ENCODE measurements at regions not wholly inside any gene's neighbourhood (a gene's known extent, or its start where the extent isn't known, plus 50 kb on each side); places are given as distances from the start of the nearest gene placed in this dataset.

DNA sequence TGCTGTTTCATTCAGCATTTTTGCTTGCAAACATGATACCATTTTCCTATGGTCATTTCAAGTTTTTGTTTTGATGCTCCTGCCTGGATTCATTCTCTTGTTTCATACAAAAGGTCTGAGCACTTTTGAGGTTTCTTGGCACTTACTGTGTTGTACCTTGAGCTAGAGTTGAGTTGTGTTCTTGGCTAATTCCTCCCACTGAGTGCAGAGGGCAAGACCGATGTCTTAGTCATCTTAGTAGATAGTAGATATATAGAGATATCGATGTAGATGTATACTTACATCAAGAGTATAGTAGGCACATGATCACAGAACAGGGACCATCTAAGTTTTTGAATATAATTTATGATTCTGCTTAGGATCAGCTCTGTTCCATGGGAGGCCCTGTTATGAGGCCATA, 366.6 kb downstream of the OSTF1 start:
- Histone ChIP-seq H3K27ac (ENCODE audit: low read length) (no peak overlapping the region), H3K9ac (ENCODE audit: low read length) (no peak overlapping the region), H4K20me1 (ENCODE audit: insufficient read depth) (no peaks in the 10 kb centered on the region), H2AFZ (ENCODE audit: low read depth, low read length) (no peak overlapping the region), H3K4me3 (ENCODE audit: low read length) (no peak overlapping the region), H3K9me2 (ENCODE audit: insufficient read depth, low read length) (no peaks in the 10 kb centered on the region), H3K79me2 (replicated peaks; ENCODE audit: insufficient read depth, low read length) (no peaks in the 10 kb centered on the region), H3F3A (ENCODE audit: insufficient read depth, low read length, poor library complexity, severe bottlenecking) (no peaks in the 10 kb centered on the region), H3K36me3 (ENCODE audit: insufficient read depth, low read length) (no peaks in the 10 kb centered on the region), H3K4me2 (ENCODE audit: low read length) (no peak overlapping the region), H3K9me3 (ENCODE audit: low read length) (no peaks in the 10 kb centered on the region), H3K27me3 (ENCODE audit: insufficient read depth, low read depth, low read length) (no peaks in the 10 kb centered on the region)
- TF ChIP-seq EP300 (conservative IDR thresholded peaks at IDR 0.05; ENCODE audit: poor library complexity, severe bottlenecking) (no peak), EZH2 (IDR thresholded peaks at IDR 0.05; ENCODE audit: borderline replicate concordance, insufficient read depth, low read length, poor library complexity, severe bottlenecking) (no peak)

DNA sequence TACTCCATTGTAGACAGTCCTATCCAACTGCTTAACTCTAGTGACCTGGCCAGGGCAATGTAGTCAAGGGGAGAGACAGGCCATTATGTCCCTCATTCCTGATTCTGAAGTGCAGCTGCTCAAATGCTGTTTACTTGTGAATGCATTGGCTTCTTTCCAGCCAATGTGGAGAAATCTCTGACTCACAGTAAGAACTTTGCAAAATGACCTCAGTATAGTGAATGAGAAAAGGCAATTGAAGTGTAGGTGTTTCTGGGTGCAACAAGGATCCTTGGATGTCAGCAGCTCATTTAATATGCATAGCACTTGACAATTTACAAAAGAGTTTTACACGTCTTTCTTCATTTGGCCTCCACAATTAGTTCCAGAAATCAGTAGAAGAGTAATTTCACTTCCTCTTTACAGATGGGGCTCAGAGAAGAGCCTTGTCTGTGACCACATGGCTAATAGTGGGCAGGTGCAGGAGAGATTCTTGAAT, 367.2 kb downstream of the OSTF1 start:
- Histone ChIP-seq H3K9me2 (ENCODE audit: insufficient read depth, low read length) (no peaks in the 10 kb centered on the region), H3K27me3 (ENCODE audit: insufficient read depth, low read depth, low read length) (no peaks in the 10 kb centered on the region), H2AFZ (ENCODE audit: low read depth, low read length) (no peak overlapping the region), H3K4me2 (ENCODE audit: low read length) (no peak overlapping the region), H4K20me1 (ENCODE audit: insufficient read depth) (no peaks in the 10 kb centered on the region), H3K9me3 (ENCODE audit: low read length) (no peaks in the 10 kb centered on the region), H3K27ac (ENCODE audit: low read length) (no peak overlapping the region), H3K4me3 (ENCODE audit: low read length) (no peak overlapping the region), H3K36me3 (ENCODE audit: insufficient read depth, low read length) (no peaks in the 10 kb centered on the region), H3F3A (ENCODE audit: insufficient read depth, low read length, poor library complexity, severe bottlenecking) (no peaks in the 10 kb centered on the region), H3K79me2 (replicated peaks; ENCODE audit: insufficient read depth, low read length) (no peaks in the 10 kb centered on the region), H3K9ac (ENCODE audit: low read length) (no peak overlapping the region)
- no peak for TF ChIP-seq EP300 (conservative IDR thresholded peaks at IDR 0.05; ENCODE audit: poor library complexity, severe bottlenecking)
- TF ChIP-seq, protein P1, sequence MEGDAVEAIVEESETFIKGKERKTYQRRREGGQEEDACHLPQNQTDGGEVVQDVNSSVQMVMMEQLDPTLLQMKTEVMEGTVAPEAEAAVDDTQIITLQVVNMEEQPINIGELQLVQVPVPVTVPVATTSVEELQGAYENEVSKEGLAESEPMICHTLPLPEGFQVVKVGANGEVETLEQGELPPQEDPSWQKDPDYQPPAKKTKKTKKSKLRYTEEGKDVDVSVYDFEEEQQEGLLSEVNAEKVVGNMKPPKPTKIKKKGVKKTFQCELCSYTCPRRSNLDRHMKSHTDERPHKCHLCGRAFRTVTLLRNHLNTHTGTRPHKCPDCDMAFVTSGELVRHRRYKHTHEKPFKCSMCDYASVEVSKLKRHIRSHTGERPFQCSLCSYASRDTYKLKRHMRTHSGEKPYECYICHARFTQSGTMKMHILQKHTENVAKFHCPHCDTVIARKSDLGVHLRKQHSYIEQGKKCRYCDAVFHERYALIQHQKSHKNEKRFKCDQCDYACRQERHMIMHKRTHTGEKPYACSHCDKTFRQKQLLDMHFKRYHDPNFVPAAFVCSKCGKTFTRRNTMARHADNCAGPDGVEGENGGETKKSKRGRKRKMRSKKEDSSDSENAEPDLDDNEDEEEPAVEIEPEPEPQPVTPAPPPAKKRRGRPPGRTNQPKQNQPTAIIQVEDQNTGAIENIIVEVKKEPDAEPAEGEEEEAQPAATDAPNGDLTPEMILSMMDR (IDR thresholded peaks at IDR 0.05; ENCODE audit: poor library complexity, severe bottlenecking): no peak
- TF ChIP-seq TAF1 (IDR thresholded peaks at IDR 0.05; ENCODE audit: low read depth): no peak
- TF ChIP-seq SMC3 (conservative IDR thresholded peaks at IDR 0.05; ENCODE audit: poor library complexity): no peak
- TF ChIP-seq EZH2 (IDR thresholded peaks at IDR 0.05; ENCODE audit: borderline replicate concordance, insufficient read depth, low read length, poor library complexity, severe bottlenecking): no peak
- no peak for TF ChIP-seq RAD21 (conservative IDR thresholded peaks at IDR 0.05)
- no peak for TF ChIP-seq POLR2AphosphoS5 (IDR thresholded peaks at IDR 0.05)
- TF ChIP-seq, protein P2, sequence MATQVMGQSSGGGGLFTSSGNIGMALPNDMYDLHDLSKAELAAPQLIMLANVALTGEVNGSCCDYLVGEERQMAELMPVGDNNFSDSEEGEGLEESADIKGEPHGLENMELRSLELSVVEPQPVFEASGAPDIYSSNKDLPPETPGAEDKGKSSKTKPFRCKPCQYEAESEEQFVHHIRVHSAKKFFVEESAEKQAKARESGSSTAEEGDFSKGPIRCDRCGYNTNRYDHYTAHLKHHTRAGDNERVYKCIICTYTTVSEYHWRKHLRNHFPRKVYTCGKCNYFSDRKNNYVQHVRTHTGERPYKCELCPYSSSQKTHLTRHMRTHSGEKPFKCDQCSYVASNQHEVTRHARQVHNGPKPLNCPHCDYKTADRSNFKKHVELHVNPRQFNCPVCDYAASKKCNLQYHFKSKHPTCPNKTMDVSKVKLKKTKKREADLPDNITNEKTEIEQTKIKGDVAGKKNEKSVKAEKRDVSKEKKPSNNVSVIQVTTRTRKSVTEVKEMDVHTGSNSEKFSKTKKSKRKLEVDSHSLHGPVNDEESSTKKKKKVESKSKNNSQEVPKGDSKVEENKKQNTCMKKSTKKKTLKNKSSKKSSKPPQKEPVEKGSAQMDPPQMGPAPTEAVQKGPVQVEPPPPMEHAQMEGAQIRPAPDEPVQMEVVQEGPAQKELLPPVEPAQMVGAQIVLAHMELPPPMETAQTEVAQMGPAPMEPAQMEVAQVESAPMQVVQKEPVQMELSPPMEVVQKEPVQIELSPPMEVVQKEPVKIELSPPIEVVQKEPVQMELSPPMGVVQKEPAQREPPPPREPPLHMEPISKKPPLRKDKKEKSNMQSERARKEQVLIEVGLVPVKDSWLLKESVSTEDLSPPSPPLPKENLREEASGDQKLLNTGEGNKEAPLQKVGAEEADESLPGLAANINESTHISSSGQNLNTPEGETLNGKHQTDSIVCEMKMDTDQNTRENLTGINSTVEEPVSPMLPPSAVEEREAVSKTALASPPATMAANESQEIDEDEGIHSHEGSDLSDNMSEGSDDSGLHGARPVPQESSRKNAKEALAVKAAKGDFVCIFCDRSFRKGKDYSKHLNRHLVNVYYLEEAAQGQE (IDR thresholded peaks at IDR 0.05; ENCODE audit: borderline replicate concordance): no peak

DNA sequence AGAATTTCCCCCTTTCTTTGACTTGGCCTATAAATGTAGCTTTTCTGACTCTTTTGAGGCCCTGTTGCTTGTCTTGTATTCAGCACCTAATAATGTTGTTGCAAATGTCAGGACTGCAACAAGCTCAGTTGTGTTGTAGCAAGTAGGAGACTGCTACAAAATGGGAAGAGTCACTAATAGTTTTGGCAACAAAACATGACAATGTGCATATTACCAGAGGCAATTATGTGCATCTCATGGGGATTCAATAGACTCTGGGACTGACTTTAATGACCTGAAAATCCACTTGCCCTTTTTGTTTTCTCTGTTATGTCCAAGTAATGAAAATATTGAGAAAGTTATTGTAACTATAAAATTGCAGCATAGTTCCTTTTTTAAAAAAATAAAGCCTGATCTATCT, 368.4 kb downstream of the OSTF1 start:
- Histone ChIP-seq H3K4me3 (ENCODE audit: low read length) (no peak overlapping the region), H4K20me1 (ENCODE audit: insufficient read depth) (no peaks in the 10 kb centered on the region), H3K27me3 (ENCODE audit: insufficient read depth, low read depth, low read length) (no peaks in the 10 kb centered on the region), H2AFZ (ENCODE audit: low read depth, low read length) (no peak overlapping the region), H3K36me3 (ENCODE audit: insufficient read depth, low read length) (no peaks in the 10 kb centered on the region), H3K9ac (ENCODE audit: low read length) (no peak overlapping the region), H3K27ac (ENCODE audit: low read length) (no peak overlapping the region), H3K4me2 (ENCODE audit: low read length) (no peak overlapping the region), H3F3A (ENCODE audit: insufficient read depth, low read length, poor library complexity, severe bottlenecking) (no peaks in the 10 kb centered on the region), H3K9me3 (ENCODE audit: low read length) (no peaks in the 10 kb centered on the region), H3K79me2 (replicated peaks; ENCODE audit: insufficient read depth, low read length) (no peaks in the 10 kb centered on the region), H3K9me2 (ENCODE audit: insufficient read depth, low read length) (no peaks in the 10 kb centered on the region)
- TF ChIP-seq, protein P2 (IDR thresholded peaks at IDR 0.05; ENCODE audit: borderline replicate concordance): no peak
- TF ChIP-seq EZH2 (IDR thresholded peaks at IDR 0.05; ENCODE audit: borderline replicate concordance, insufficient read depth, low read length, poor library complexity, severe bottlenecking) (no peak), MXI1 (conservative IDR thresholded peaks at IDR 0.05; ENCODE audit: poor library complexity, severe bottlenecking) (no peak), RAD21 (conservative IDR thresholded peaks at IDR 0.05) (no peak), SMC3 (conservative IDR thresholded peaks at IDR 0.05; ENCODE audit: poor library complexity) (no peak), POLR2AphosphoS5 (IDR thresholded peaks at IDR 0.05) (no peak), TAF1 (IDR thresholded peaks at IDR 0.05; ENCODE audit: low read depth) (no peak), EP300 (conservative IDR thresholded peaks at IDR 0.05; ENCODE audit: poor library complexity, severe bottlenecking) (no peak)
- TF ChIP-seq, protein P1 (IDR thresholded peaks at IDR 0.05; ENCODE audit: poor library complexity, severe bottlenecking): no peak
